ENCODE measurements at regions not wholly inside any gene's neighbourhood (a gene's known extent, or its start where the extent isn't known, plus 50 kb on each side); places are given as distances from the start of the nearest gene placed in this dataset.
"Not testable (repeated sequence)": the region's sequence is repeated elsewhere in the genome, so short reads cannot be mapped to it uniquely, and the experiment has no call there.

DNA sequence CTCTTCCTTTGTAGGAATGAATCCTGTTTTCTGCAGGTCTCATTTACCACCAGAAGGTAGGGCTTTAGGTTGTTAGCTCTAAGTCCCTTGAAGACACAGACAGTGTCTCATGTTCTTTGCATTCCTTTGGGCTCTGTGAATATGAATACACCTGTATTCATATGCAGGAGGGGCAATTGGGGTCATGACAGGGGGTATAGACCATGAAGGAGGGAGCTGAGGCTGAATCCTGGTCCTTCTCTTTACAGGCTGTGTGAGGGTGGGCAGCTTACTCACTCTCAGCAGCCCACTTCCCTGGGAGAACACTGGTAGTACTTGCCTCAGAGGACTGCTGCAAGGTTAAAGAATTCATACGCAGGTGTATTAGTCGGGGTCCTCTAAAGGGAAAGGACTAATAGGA is 267.2 kb upstream of the MGMT start:
- H3K27me3 ChIP-seq (ENCODE audit: control insufficient read depth, insufficient read depth, low read length), result no peaks in the 10 kb centered on the region
- no peak overlapping the region for H3K4me3 ChIP-seq (ENCODE audit: low read depth, low read length)
- H3K36me3 ChIP-seq (ENCODE audit: control insufficient read depth, insufficient read depth, low read length), result no peaks in the 10 kb centered on the region
- TF ChIP-seq, protein P1, sequence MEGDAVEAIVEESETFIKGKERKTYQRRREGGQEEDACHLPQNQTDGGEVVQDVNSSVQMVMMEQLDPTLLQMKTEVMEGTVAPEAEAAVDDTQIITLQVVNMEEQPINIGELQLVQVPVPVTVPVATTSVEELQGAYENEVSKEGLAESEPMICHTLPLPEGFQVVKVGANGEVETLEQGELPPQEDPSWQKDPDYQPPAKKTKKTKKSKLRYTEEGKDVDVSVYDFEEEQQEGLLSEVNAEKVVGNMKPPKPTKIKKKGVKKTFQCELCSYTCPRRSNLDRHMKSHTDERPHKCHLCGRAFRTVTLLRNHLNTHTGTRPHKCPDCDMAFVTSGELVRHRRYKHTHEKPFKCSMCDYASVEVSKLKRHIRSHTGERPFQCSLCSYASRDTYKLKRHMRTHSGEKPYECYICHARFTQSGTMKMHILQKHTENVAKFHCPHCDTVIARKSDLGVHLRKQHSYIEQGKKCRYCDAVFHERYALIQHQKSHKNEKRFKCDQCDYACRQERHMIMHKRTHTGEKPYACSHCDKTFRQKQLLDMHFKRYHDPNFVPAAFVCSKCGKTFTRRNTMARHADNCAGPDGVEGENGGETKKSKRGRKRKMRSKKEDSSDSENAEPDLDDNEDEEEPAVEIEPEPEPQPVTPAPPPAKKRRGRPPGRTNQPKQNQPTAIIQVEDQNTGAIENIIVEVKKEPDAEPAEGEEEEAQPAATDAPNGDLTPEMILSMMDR (IDR thresholded peaks at IDR 0.05; ENCODE audit: insufficient read depth, low read length, poor library complexity, severe bottlenecking), result no peak
- no peak for DNase-seq (ENCODE audit: low read depth)

DNA sequence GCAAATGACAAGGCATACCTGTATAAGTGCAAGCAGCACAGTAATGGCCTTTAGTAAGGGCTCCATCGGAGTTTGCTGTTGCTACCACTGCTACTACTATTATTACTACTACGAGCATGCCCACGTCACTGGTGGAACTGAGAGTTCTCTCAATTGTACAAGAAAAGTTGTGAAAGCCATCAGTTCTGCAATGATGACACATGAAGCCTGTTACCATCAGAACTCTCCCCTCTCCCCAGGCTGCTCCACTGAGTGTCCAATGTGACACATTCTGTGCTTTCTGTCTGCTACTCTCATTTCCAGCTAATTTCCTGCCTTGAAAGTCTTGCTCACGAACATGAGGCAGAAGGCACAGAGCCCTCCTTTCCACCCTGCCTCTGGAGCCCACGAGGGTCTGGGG is 263.2 kb upstream of the MGMT start:
- H3K27me3 ChIP-seq (ENCODE audit: control insufficient read depth, insufficient read depth, low read length), result no peaks in the 10 kb centered on the region
- DNase-seq (ENCODE audit: low read depth), result no peak
- TF ChIP-seq, protein P1 (IDR thresholded peaks at IDR 0.05; ENCODE audit: insufficient read depth, low read length, poor library complexity, severe bottlenecking), result no peak
- H3K4me3 ChIP-seq (ENCODE audit: low read depth, low read length), result no peak overlapping the region
- H3K36me3 ChIP-seq (ENCODE audit: control insufficient read depth, insufficient read depth, low read length), result no peaks in the 10 kb centered on the region

DNA sequence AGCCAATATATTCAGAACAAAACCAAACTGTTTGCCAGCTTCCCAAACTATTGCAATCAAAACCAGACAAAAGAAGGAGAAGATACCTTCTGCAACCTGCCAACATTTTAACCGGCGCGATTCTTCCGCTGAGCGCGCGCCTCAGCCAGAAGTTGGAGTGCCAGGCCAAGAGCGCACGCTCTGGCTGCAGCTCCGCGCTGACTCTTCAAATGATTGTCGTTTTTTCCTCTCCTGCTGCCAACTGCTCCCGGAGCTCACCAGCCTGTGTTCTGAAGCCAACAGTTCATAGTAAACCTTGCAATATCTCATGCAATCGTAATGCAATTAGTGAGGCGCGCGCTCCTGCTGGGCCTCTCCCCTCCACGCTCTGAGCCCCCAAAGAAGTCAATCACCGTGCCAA is 259.7 kb upstream of the MGMT start:
- no peak overlapping the region for H3K4me3 ChIP-seq (ENCODE audit: low read depth, low read length)
- no peaks in the 10 kb centered on the region for H3K27me3 ChIP-seq (ENCODE audit: control insufficient read depth, insufficient read depth, low read length)
- no peak for DNase-seq (ENCODE audit: low read depth)
- TF ChIP-seq, protein P1 (IDR thresholded peaks at IDR 0.05; ENCODE audit: insufficient read depth, low read length, poor library complexity, severe bottlenecking), result no peak
- H3K36me3 ChIP-seq (ENCODE audit: control insufficient read depth, insufficient read depth, low read length), result no peaks in the 10 kb centered on the region

DNA sequence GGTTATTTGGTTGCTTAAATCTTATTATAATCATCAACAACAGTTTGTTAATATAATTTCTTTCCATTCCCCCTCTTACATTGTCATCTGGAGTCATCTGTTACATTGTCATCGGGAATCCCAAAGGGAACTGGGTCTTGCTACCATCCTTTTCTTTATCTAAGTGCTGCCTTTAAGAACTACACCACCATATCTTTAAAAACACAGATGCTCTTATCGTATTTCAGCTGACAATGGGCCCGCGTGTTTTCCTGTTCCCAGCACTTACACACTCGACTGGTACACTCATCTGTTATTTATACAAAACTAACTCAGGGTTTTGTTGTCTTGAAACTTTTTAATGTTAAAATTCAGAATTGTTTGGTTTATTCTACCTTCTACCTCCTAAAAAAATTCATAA is 256.2 kb upstream of the MGMT start:
- Histone ChIP-seq H3K4me3 (ENCODE audit: low read depth, low read length) (no peak overlapping the region), H3K27me3 (ENCODE audit: control insufficient read depth, insufficient read depth, low read length) (no peaks in the 10 kb centered on the region), H3K36me3 (ENCODE audit: control insufficient read depth, insufficient read depth, low read length) (no peaks in the 10 kb centered on the region)
- no peak for DNase-seq (ENCODE audit: low read depth)
- TF ChIP-seq, protein P1 (IDR thresholded peaks at IDR 0.05; ENCODE audit: insufficient read depth, low read length, poor library complexity, severe bottlenecking), result no peak

DNA sequence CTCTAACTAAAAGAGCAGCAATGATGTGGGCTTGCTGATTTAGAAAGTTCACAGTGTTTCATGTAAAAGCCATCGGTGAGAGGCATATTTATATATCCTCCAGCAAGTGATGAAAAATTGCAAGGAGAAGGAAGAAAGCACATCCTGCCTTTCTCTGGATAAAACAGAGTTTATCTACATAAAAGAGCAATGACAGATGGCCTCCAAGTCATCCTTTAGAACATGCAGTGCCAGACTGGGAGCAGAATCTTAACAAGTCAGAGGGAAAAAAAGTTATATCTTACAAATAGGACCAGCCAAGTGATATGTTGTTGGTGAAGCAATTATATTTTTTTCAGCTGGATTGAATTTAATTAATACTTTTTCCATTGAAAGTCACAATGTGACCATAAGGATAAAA is 253.8 kb upstream of the MGMT start:
- H3K27me3 ChIP-seq (ENCODE audit: control insufficient read depth, insufficient read depth, low read length), result no peaks in the 10 kb centered on the region
- no peak for DNase-seq (ENCODE audit: low read depth)
- TF ChIP-seq, protein P1 (IDR thresholded peaks at IDR 0.05; ENCODE audit: insufficient read depth, low read length, poor library complexity, severe bottlenecking), result no peak
- H3K4me3 ChIP-seq (ENCODE audit: low read depth, low read length), result no peak overlapping the region
- no peaks in the 10 kb centered on the region for H3K36me3 ChIP-seq (ENCODE audit: control insufficient read depth, insufficient read depth, low read length)

DNA sequence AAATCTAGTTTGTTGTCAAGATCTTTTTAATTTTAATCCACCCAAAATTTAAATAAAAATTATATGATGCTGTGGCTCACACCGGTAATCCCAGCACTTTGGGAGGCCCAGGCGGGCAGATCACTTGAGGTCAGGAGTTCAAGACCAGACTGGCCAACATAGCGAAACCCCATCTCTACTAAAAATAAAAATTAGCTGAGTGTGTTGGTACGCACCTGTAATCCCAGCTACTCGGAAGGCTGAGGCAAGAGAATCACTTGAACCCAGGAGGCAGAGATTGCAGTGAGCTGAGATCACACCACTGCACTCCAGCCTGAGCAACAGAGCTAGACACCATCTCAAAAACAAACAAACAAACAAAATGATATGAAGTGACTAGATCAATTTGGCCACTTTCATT is 253.0 kb upstream of the MGMT start:
- DNase-seq (ENCODE audit: low read depth); H3K4me3 ChIP-seq (ENCODE audit: low read depth, low read length); H3K27me3 ChIP-seq (ENCODE audit: control insufficient read depth, insufficient read depth, low read length); H3K36me3 ChIP-seq (ENCODE audit: control insufficient read depth, insufficient read depth, low read length): not testable (repeated sequence)

Data from kidney epithelial cell (primary cell).